GM18499 (cell line): ENCODE measurements at regions not wholly inside any gene's neighbourhood (a gene's known extent, or its start where the extent isn't known, plus 50 kb on each side); places are given as distances from the start of the nearest gene placed in this dataset.

Experiments
- ATAC-seq: cut with Tn5 transposase; IDR thresholded peaks from one replicate; pipeline ENCODE4 v1.9.1; 2021; ENCODE audit warnings: moderate number of reproducible peaks; ENCODE audit not compliant: insufficient read depth, unreplicated experiment

- no peak for ATAC-seq
Observed at GRCh38 chr2:217294211-217294610, 434.3 kb upstream of the TNP1 start.

GRCh38 chr2:217293607-217294006 lies 433.7 kb upstream of the TNP1 start:
- ATAC-seq, result no peak

- no peak for ATAC-seq
Observed at GRCh38 chr2:217293046-217293445, 433.2 kb upstream of the TNP1 start.

GRCh38 chr2:217291259-217291658 lies 431.4 kb upstream of the TNP1 start:
- ATAC-seq, result no peak

GRCh38 chr2:217290467-217290866 lies 430.6 kb upstream of the TNP1 start:
- ATAC-seq, result no peak

GRCh38 chr2:217289907-217290280 lies 430.0 kb upstream of the TNP1 start:
- ATAC-seq, result no peak

- ATAC-seq, result no peak
Observed at GRCh38 chr2:217289177-217289906, 429.5 kb upstream of the TNP1 start.

- no peak for ATAC-seq
Observed at GRCh38 chr2:217288472-217289063, 428.7 kb upstream of the TNP1 start.

GRCh38 chr2:217286833-217287232 lies 427.0 kb upstream of the TNP1 start:
- ATAC-seq, result no peak

GRCh38 chr2:217285926-217286325 lies 426.1 kb upstream of the TNP1 start:
- ATAC-seq, result no peak

- no peak for ATAC-seq
Observed at GRCh38 chr2:217283460-217283859, 423.6 kb upstream of the TNP1 start.

- ATAC-seq, result no peak
Observed at GRCh38 chr2:217282531-217282930, 422.7 kb upstream of the TNP1 start.

GRCh38 chr2:217279556-217279955 lies 419.7 kb upstream of the TNP1 start:
- ATAC-seq, result no peak

GRCh38 chr2:217279140-217279539 lies 419.3 kb upstream of the TNP1 start:
- no peak for ATAC-seq

GRCh38 chr2:217277646-217278398 lies 418.0 kb upstream of the TNP1 start:
- ATAC-seq, result no peak

- no peak for ATAC-seq
Observed at GRCh38 chr2:217276433-217276832, 416.6 kb upstream of the TNP1 start.

GRCh38 chr2:217275091-217275490 lies 415.2 kb upstream of the TNP1 start:
- ATAC-seq, result no peak

- no peak for ATAC-seq
Observed at GRCh38 chr2:217274578-217274977, 414.7 kb upstream of the TNP1 start.

GRCh38 chr2:217273851-217274250 lies 414.0 kb upstream of the TNP1 start:
- no peak for ATAC-seq

- ATAC-seq, result no peak
Observed at GRCh38 chr2:217273162-217273561, 413.3 kb upstream of the TNP1 start.

- no peak for ATAC-seq
Observed at GRCh38 chr2:217271813-217272212, 411.9 kb upstream of the TNP1 start.
